IMR-90 (cell line): ENCODE measurements at regions not wholly inside any gene's neighbourhood (a gene's known extent, or its start where the extent isn't known, plus 50 kb on each side); places are given as distances from the start of the nearest gene placed in this dataset.
"Not testable (repeated sequence)": the region's sequence is repeated elsewhere in the genome, so short reads cannot be mapped to it uniquely, and the experiment has no call there.

Experiments
- ATAC-seq: fragments of 200-7000 bp; cut with Tn5 transposase; 2 replicates; pipeline ENCODE4 v1.9.1; 2020; ENCODE audit warnings: low read depth, mild to moderate bottlenecking, moderate library complexity
- BruUV-seq: library from RNA; stranded (reverse); fragments of 400-500 nt; replicated peaks from 2 replicates; lab custom pipeline; 2021; lab: Mats Ljungman, UMichigan
- CTCF ChIA-PET: fragments of 300-600 bp; formaldehyde crosslinking; extraction: SDS; loops from one replicate; lab custom pipeline; 2021; ENCODE audit warnings: antibody characterized with exemption; lab: Yijun Ruan, JAX
- POLR2A ChIA-PET: fragments of 300-600 bp; sonication (Branson Sonifier 250); formaldehyde crosslinking; loops from one replicate; lab custom pipeline; 2022; ENCODE audit warnings: antibody characterized with exemption; ENCODE audit not compliant: unreplicated experiment; lab: Charles Lee
- DNase-seq: peaks from one replicate; pipeline ENCODE4 v3.0.0; 2013
- H2AFZ ChIP-seq: replicated peaks from 2 replicates; pipeline ENCODE3; 2013; ENCODE audit warnings: low read length, mild to moderate bottlenecking; ENCODE audit not compliant: poor library complexity
- H2AK5ac ChIP-seq: 2 replicates; pipeline ENCODE4 v1.6.1; 2013; ENCODE audit warnings: low read depth, low read length, inconsistent platforms
- H2AK9ac ChIP-seq: replicated peaks from 2 replicates; pipeline ENCODE3; 2013; ENCODE audit warnings: mild to moderate bottlenecking, low read depth, low read length, moderate library complexity; ENCODE audit not compliant: poor library complexity
- H2BK120ac ChIP-seq: 2 replicates; pipeline ENCODE4 v1.6.1; 2013; ENCODE audit warnings: low read depth, low read length, inconsistent platforms
- H2BK15ac ChIP-seq: 3 replicates; pipeline ENCODE4 v1.6.1; 2013; ENCODE audit warnings: low read depth, low read length, inconsistent platforms
- H2BK20ac ChIP-seq: 2 replicates; pipeline ENCODE4 v1.6.1; 2013; ENCODE audit warnings: low read depth, mild to moderate bottlenecking, inconsistent platforms, low read length, moderate library complexity
- H2BK5ac ChIP-seq: 2 replicates; pipeline ENCODE4 v1.6.1; 2013; ENCODE audit warnings: mild to moderate bottlenecking, low read depth, low read length, inconsistent platforms; ENCODE audit not compliant: poor library complexity, severe bottlenecking
- H3K14ac ChIP-seq: replicated peaks from 2 replicates; pipeline ENCODE4 v1.6.1; 2013; ENCODE audit warnings: low read depth, low read length, inconsistent platforms
- H3K18ac ChIP-seq: 2 replicates; pipeline ENCODE4 v1.6.1; 2013; ENCODE audit warnings: low read depth, low read length, control low read depth
- H3K23ac ChIP-seq: 2 replicates; pipeline ENCODE4 v1.6.1; 2013; ENCODE audit warnings: low read depth, low read length, inconsistent platforms
- H3K27ac ChIP-seq: 2 replicates; pipeline ENCODE4 v1.5.1; 2013; ENCODE audit warnings: mild to moderate bottlenecking, control low read depth, low read length; ENCODE audit not compliant: insufficient read depth
- H3K27me3 ChIP-seq: 2 replicates; pipeline ENCODE4 v1.6.1; 2013; ENCODE audit warnings: low read length; ENCODE audit not compliant: control insufficient read depth, insufficient read depth
- H3K36me3 ChIP-seq: 2 replicates; pipeline ENCODE4 v1.6.1; 2013; ENCODE audit warnings: low read length, mixed read lengths; ENCODE audit not compliant: control insufficient read depth, insufficient read depth
- H3K4ac ChIP-seq: 2 replicates; pipeline ENCODE4 v1.6.1; 2013; ENCODE audit warnings: low read depth, low read length, inconsistent platforms
- H3K4me1 ChIP-seq: 2 replicates; pipeline ENCODE4 v1.6.1; 2013; ENCODE audit warnings: low read length, mixed read lengths; ENCODE audit not compliant: control insufficient read depth, insufficient read depth
- H3K4me2 ChIP-seq: 2 replicates; pipeline ENCODE4 v1.6.1; 2013; ENCODE audit warnings: low read depth, mild to moderate bottlenecking, control low read depth, low read length, moderate library complexity
- H3K4me3 ChIP-seq: 2 replicates; pipeline ENCODE4 v1.5.1; 2013; ENCODE audit warnings: low read depth, mild to moderate bottlenecking, control low read depth, low read length, moderate library complexity; ENCODE audit not compliant: insufficient read depth
- H3K56ac ChIP-seq: 2 replicates; pipeline ENCODE4 v1.6.1; 2013; ENCODE audit warnings: low read length, inconsistent platforms; ENCODE audit not compliant: insufficient read depth; ENCODE audit errors: extremely low read depth
- H3K79me1 ChIP-seq, 2 experiments: 2 replicates each; pipeline ENCODE4 v1.6.1; 2013; ENCODE audit warnings: low read length in 2 of 2, inconsistent platforms in 1 of 2, low read depth in 1 of 2
- H3K9ac ChIP-seq: 2 replicates; pipeline ENCODE4 v1.6.1; 2013; ENCODE audit warnings: low read depth, low read length, control low read depth
- H3K9me1 ChIP-seq: 2 replicates; pipeline ENCODE4 v1.6.1; 2013; ENCODE audit warnings: low read length, inconsistent platforms; ENCODE audit not compliant: insufficient read depth
- H3K9me3 ChIP-seq: 2 replicates; pipeline ENCODE4 v1.6.1; 2013; ENCODE audit warnings: low read length; ENCODE audit not compliant: control insufficient read depth, insufficient read depth
- H4K20me1 ChIP-seq: 2 replicates; pipeline ENCODE4 v1.6.1; 2013; ENCODE audit warnings: low read length, inconsistent platforms; ENCODE audit not compliant: insufficient read depth
- H4K5ac ChIP-seq: 2 replicates; pipeline ENCODE4 v1.6.1; 2013; ENCODE audit warnings: mild to moderate bottlenecking, low read depth, low read length, control low read depth
- H4K8ac ChIP-seq, 2 experiments: 2 replicates each; pipeline ENCODE4 v1.6.1; 2013; ENCODE audit warnings: low read depth in 2 of 2, low read length in 2 of 2, control low read depth in 1 of 2, inconsistent platforms in 1 of 2
- H4K91ac ChIP-seq: 2 replicates; pipeline ENCODE4 v1.6.1; 2013; ENCODE audit warnings: low read depth, low read length, inconsistent platforms; ENCODE audit not compliant: insufficient read depth
- WGBS, 2 experiments: methylation state at CpG; one replicate each; pipeline versions ENCODE4 v1.1.5 to v1.1.7; 2013; ENCODE audit warnings: missing lambda C conversion rate in 2 of 2; ENCODE audit not compliant: insufficient read length in 1 of 2; ENCODE audit errors: extremely low coverage in 2 of 2; 5-methylcytosine and 5-hydroxymethylcytosine counted together
- dilution Hi-C: fragments of 300-500 bp; cut with HindIII; formaldehyde crosslinking; loops from one replicate; pipeline ENCODE4 v1.14.3; 2018; ENCODE audit warnings: low sequenced_read_pairs; ENCODE audit not compliant: unreplicated experiment
- in situ Hi-C: fragments of 300-500 bp; cut with MboI; formaldehyde crosslinking; loops from 3 replicates; pipeline ENCODE4 v1.14.3; 2019; ENCODE audit warnings: low sequenced_read_pairs, inconsistent platforms, mixed read lengths
- intact Hi-C: fragments of 100-400 bp; cut with micrococcal nuclease; formaldehyde crosslinking; loops from 2 replicates; pipeline ENCODE4 v1.10.0; 2022

DNA sequence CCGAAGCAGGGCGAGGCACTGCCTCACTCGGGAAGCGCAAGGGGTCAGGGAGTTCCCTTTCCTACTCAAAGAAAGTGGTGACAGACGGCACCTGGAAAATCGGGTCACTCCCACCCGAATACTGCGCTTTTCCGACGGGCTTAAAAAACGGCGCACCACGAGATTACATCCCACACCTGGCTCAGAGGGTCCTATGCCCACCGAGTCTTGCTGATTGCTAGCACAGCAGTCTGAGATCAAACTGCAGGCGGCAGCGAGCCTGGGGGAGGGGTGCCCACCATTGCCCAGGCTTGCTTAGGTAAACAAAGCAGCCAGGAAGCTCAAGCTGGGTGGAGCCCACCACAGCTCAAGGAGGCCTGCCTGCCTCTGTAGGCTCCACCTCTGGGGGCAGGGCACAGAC lies 549.4 kb downstream of the KIF20B start:
- H2BK15ac ChIP-seq, H3K9ac ChIP-seq, H3K4me1 ChIP-seq, H3K18ac ChIP-seq, H3K4me3 ChIP-seq, H2AK5ac ChIP-seq, in situ Hi-C loops, BruUV-seq, H2BK20ac ChIP-seq, DNase-seq, H3K27ac ChIP-seq, H3K36me3 ChIP-seq, H3K4ac ChIP-seq, H3K56ac ChIP-seq, H2BK5ac ChIP-seq, ATAC-seq, H3K23ac ChIP-seq, CTCF ChIA-PET, H3K9me1 ChIP-seq, H2AFZ ChIP-seq, H4K91ac ChIP-seq, H4K20me1 ChIP-seq, H3K27me3 ChIP-seq, H3K79me1 ChIP-seq, H4K5ac ChIP-seq, H2AK9ac ChIP-seq, H2BK120ac ChIP-seq, dilution Hi-C loops, H3K9me3 ChIP-seq, intact Hi-C loops, H3K4me2 ChIP-seq, H3K14ac ChIP-seq, H4K8ac ChIP-seq, POLR2A ChIA-PET: not testable (repeated sequence)
- no CpG with 5 or more reads among the region's 16 CpGs for whole genome bisulfite sequencing, 2 experiments
